ENCODE measurements at regions not wholly inside any gene's neighbourhood (a gene's known extent, or its start where the extent isn't known, plus 50 kb on each side); places are given as distances from the start of the nearest gene placed in this dataset.
"Not testable (repeated sequence)": the region's sequence is repeated elsewhere in the genome, so short reads cannot be mapped to it uniquely, and the experiment has no call there.

- Histone ChIP-seq H3K27me3 (ENCODE audit: insufficient read depth, low read length, poor library complexity, severe bottlenecking) (no peaks in the 10 kb centered on the region), H3K36me3 (ENCODE audit: insufficient read depth, low read length) (no peaks in the 10 kb centered on the region), H3K27ac (ENCODE audit: low read depth, low read length) (no peak overlapping the region), H3K4me1 (ENCODE audit: insufficient read depth, low read length) (no peaks in the 10 kb centered on the region), H3K9me3 (ENCODE audit: low read length) (no peaks in the 10 kb centered on the region), H3K4me3 (ENCODE audit: low read length) (no peak overlapping the region)
- no peak overlapping the region for H3K4me3 Mint-ChIP-seq
- DNase-seq: no peak
- no peaks in the 10 kb centered on the region for H3K27me3 Mint-ChIP-seq
- H3K27ac Mint-ChIP-seq: no peak overlapping the region
- H3K4me1 Mint-ChIP-seq: no peaks in the 10 kb centered on the region
- no peaks in the 10 kb centered on the region for H3K36me3 Mint-ChIP-seq
- ChIA-PET POLR2A (no interaction called here), CTCF (no interaction called here)
- peaks cover 3 to 17% (median 11%) of the 10 kb centered on the region in 5 donors for H3K9me3 Mint-ChIP-seq
Observed at GRCh38 chr18:66011916-66012315, 261.1 kb downstream of the CDH7 start.

GRCh38 chr18:66005831-66006588 is 255.2 kb downstream of the CDH7 start:
- Mint-ChIP-seq H3K27me3 (no peaks in the 10 kb centered on the region), H3K4me3 (no peak overlapping the region), H3K36me3 (no peaks in the 10 kb centered on the region), H3K4me1 (no peaks in the 10 kb centered on the region), H3K27ac (no peak overlapping the region), H3K9me3 (peaks cover 9 to 24% (median 16%) of the 10 kb centered on the region in 5 donors)
- Histone ChIP-seq H3K36me3 (ENCODE audit: insufficient read depth, low read length) (no peaks in the 10 kb centered on the region), H3K27ac (ENCODE audit: low read depth, low read length) (no peak overlapping the region), H3K27me3 (ENCODE audit: insufficient read depth, low read length, poor library complexity, severe bottlenecking) (no peaks in the 10 kb centered on the region), H3K4me1 (ENCODE audit: insufficient read depth, low read length) (no peaks in the 10 kb centered on the region), H3K9me3 (ENCODE audit: low read length) (no peaks in the 10 kb centered on the region), H3K4me3 (ENCODE audit: low read length) (no peak overlapping the region)
- CTCF ChIA-PET: no interaction called here
- POLR2A ChIA-PET: no interaction called here
- DNase-seq: no peak

DNA sequence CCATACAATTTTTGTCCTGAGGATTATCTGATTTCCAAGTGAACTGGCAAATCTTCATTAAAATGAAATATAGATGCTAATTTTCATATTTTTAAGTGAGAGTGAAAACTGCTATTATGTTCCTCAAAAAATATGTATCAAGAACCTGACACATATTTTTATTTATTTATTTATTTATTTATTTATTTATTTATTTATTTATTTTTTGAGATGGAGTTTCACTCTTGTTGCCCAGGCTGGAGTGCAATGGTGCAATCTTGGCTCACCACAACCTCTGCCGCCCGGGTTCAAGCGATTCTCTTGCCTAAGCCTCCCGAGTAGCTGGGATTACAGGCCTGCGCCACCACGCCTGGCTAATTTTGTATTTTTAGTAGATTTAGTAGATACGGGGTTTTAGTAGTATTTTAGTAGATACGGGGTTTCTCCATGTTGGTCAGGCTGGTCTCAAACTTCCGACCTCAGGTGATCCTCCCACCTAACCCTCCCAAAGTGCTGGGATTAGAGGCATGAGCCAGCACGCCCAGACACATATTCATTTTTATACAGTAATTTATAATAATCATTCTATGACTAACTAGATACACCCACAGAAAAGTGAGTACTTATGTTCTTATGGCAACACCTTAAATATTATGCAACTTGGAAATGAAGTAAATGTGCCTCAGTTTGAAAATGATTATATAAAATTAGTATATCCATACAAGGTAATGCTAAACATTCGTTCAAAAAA is 248.3 kb downstream of the CDH7 start:
- H3K36me3 Mint-ChIP-seq; H3K36me3 ChIP-seq (ENCODE audit: insufficient read depth, low read length); H3K4me1 Mint-ChIP-seq; H3K27ac Mint-ChIP-seq; H3K27me3 ChIP-seq (ENCODE audit: insufficient read depth, low read length, poor library complexity, severe bottlenecking); DNase-seq; CTCF ChIA-PET; H3K4me3 Mint-ChIP-seq; H3K9me3 ChIP-seq (ENCODE audit: low read length); POLR2A ChIA-PET; H3K27me3 Mint-ChIP-seq; H3K27ac ChIP-seq (ENCODE audit: low read depth, low read length); H3K4me3 ChIP-seq (ENCODE audit: low read length); H3K4me1 ChIP-seq (ENCODE audit: insufficient read depth, low read length): not testable (repeated sequence)
- peaks cover 6 to 16% (median 9%) of the 10 kb centered on the region in 5 donors for H3K9me3 Mint-ChIP-seq

DNA sequence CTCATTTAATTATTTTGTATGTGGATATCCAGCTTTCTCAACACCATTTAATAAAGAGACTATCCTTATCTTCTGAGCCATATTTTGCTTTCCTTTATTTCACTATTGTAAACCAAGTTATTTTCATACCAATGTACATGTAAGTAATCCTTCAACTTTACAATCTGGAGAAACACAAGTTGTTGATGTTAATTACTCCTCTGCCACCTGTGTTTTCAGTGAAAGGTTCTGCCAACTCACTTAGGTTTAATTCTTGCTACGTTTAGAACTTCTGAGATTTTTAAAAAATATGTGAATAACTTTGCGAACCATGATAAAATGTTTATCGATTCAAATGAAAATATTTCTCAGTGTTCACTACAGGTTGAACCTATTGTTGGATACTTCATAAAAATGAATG is 244.4 kb downstream of the CDH7 start:
- H3K4me1 ChIP-seq (ENCODE audit: insufficient read depth, low read length): no peaks in the 10 kb centered on the region
- Mint-ChIP-seq H3K4me3 (no peak overlapping the region), H3K36me3 (no peaks in the 10 kb centered on the region), H3K4me1 (no peaks in the 10 kb centered on the region), H3K27me3 (no peaks in the 10 kb centered on the region), H3K9me3 (peaks cover 0 to 15% (median 5%) of the 10 kb centered on the region in 5 donors), H3K27ac (no peak overlapping the region)
- H3K27me3 ChIP-seq (ENCODE audit: insufficient read depth, low read length, poor library complexity, severe bottlenecking): no peaks in the 10 kb centered on the region
- no peak overlapping the region for H3K27ac ChIP-seq (ENCODE audit: low read depth, low read length)
- CTCF ChIA-PET: no interaction called here
- H3K4me3 ChIP-seq (ENCODE audit: low read length): no peak overlapping the region
- H3K36me3 ChIP-seq (ENCODE audit: insufficient read depth, low read length): no peaks in the 10 kb centered on the region
- H3K9me3 ChIP-seq (ENCODE audit: low read length): no peaks in the 10 kb centered on the region
- POLR2A ChIA-PET: no interaction called here
- DNase-seq: no peak

DNA sequence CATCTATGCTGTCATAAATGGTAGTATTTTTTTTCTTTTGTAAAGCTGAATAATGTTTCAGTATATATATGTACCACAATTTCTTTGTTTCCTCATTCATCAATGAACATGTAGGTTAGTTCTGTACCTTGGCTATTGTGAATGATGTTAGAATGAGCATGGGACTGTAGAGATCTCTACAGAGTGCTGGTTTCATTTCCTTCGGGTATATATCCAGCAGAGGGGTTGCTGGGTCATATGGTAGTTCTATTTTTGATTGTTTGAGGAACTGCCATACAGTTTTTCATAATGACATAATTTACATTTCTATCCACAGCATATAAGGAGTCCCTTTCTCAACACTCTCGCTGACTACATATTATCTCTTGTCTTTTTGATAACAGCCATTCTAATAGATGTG is 243.5 kb downstream of the CDH7 start:
- Histone ChIP-seq H3K27me3 (ENCODE audit: insufficient read depth, low read length, poor library complexity, severe bottlenecking) (no peaks in the 10 kb centered on the region), H3K4me3 (ENCODE audit: low read length) (no peak overlapping the region), H3K36me3 (ENCODE audit: insufficient read depth, low read length) (no peaks in the 10 kb centered on the region), H3K27ac (ENCODE audit: low read depth, low read length) (no peak overlapping the region), H3K4me1 (ENCODE audit: insufficient read depth, low read length) (no peaks in the 10 kb centered on the region), H3K9me3 (ENCODE audit: low read length) (no peaks in the 10 kb centered on the region)
- ChIA-PET POLR2A (no interaction called here), CTCF (no interaction called here)
- Mint-ChIP-seq H3K27ac (no peak overlapping the region), H3K4me3 (no peak overlapping the region), H3K9me3 (peaks cover 2 to 15% (median 5%) of the 10 kb centered on the region in 5 donors), H3K27me3 (no peaks in the 10 kb centered on the region), H3K4me1 (no peaks in the 10 kb centered on the region), H3K36me3 (no peaks in the 10 kb centered on the region)
- no peak for DNase-seq

DNA sequence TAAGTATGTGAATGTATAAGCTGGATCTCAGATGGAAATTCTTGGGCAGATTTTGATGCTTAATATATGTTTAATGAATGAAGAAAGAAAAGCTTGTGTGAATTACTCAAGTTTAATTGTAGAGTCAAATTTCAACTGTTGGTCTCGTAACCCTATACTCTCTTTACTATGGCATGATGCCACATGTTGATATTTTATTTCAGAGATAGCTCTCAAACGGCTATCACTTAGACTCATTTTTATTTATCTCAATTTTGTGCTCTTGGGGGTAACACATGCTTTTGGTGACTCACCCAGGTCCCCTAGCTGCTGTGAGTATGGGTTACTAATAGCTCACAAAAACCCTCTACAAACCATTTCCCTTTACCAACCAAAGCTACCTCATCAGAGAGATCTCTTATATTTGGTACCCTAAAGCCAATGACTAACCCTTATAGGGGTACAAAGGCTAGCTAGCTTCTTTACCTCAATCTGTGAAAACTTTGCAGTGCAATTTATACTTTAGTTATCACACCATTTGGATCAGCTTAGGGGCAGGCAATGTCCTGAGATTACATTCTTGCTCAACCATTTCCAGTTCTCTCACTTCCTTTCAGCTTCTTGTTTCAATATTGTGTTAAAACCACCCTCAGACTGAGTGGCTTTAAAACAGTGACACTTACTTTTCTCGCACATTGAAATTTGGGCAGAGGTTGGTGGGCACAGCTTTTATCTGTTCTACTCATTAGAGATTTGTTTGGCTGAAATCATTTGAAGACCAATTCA is 240.3 kb downstream of the CDH7 start:
- ChIA-PET CTCF (no interaction called here), POLR2A (no interaction called here)
- H3K36me3 ChIP-seq (ENCODE audit: insufficient read depth, low read length): no peaks in the 10 kb centered on the region
- H3K27me3 Mint-ChIP-seq: no peaks in the 10 kb centered on the region
- H3K36me3 Mint-ChIP-seq: no peaks in the 10 kb centered on the region
- H3K27ac ChIP-seq (ENCODE audit: low read depth, low read length): no peak overlapping the region
- H3K9me3 Mint-ChIP-seq: peaks cover 3 to 22% (median 5%) of the 10 kb centered on the region in 5 donors
- H3K4me3 Mint-ChIP-seq: no peak overlapping the region
- DNase-seq: no peak
- no peaks in the 10 kb centered on the region for H3K27me3 ChIP-seq (ENCODE audit: insufficient read depth, low read length, poor library complexity, severe bottlenecking)
- H3K4me1 ChIP-seq (ENCODE audit: insufficient read depth, low read length): no peaks in the 10 kb centered on the region
- H3K4me3 ChIP-seq (ENCODE audit: low read length): no peak overlapping the region
- no peaks in the 10 kb centered on the region for H3K9me3 ChIP-seq (ENCODE audit: low read length)
- no peak overlapping the region for H3K27ac Mint-ChIP-seq
- H3K4me1 Mint-ChIP-seq: no peaks in the 10 kb centered on the region

DNA sequence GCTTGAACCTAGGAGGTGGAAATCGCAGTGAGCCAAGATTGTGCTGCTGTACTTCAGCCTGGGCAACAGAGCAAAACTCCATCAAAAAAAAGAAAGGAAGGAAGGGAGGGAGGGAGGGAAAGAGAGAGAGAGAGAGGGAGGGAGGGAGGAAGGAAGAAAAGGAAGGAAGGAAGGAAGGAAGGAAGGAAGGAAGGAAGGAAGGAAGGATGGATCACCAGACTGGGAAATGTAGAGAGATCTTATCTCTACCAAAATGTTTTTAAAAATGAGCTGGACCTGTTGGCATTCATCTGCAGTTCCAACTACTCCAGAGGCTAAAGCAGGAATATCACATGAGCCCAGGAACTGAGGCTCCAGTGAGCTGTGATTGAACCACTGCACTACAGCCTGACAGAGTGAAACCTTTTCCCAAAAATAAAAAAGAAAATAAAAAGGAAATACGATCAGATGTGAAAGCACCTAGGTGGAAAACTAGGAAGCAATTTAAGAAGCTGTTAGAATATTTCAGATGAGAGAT is 239.4 kb downstream of the CDH7 start:
- CTCF ChIA-PET: no interaction called here

DNA sequence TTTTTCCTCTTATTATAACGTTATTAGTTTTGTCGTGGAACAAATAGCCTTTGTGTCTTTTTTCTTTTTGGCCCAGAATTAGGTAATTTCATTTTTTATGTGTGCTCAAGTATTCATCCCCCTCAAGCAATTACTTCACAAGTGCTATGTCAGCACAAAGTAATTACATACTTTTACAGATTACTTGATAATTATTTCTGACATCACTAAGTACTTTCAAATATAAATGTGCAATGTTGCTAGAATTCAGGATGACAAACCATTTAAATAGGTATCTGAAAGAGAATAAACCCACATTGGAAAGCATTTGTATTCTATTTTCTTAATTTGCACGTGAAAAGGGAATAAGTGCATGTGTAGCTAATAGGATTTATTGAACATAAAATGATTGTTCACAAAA is 238.2 kb downstream of the CDH7 start:
- CTCF ChIA-PET: no interaction called here
- no peak overlapping the region for H3K27ac ChIP-seq (ENCODE audit: low read depth, low read length)
- H3K4me1 ChIP-seq (ENCODE audit: insufficient read depth, low read length): no peaks in the 10 kb centered on the region
- no peaks in the 10 kb centered on the region for H3K9me3 ChIP-seq (ENCODE audit: low read length)
- no peaks in the 10 kb centered on the region for H3K36me3 Mint-ChIP-seq
- no peaks in the 10 kb centered on the region for H3K36me3 ChIP-seq (ENCODE audit: insufficient read depth, low read length)
- POLR2A ChIA-PET: no interaction called here
- no peaks in the 10 kb centered on the region for H3K27me3 ChIP-seq (ENCODE audit: insufficient read depth, low read length, poor library complexity, severe bottlenecking)
- H3K9me3 Mint-ChIP-seq: peaks cover 3 to 22% (median 5%) of the 10 kb centered on the region in 5 donors
- no peak overlapping the region for H3K27ac Mint-ChIP-seq
- H3K27me3 Mint-ChIP-seq: no peaks in the 10 kb centered on the region
- H3K4me3 ChIP-seq (ENCODE audit: low read length): no peak overlapping the region
- no peaks in the 10 kb centered on the region for H3K4me1 Mint-ChIP-seq
- H3K4me3 Mint-ChIP-seq: no peak overlapping the region
- DNase-seq: no peak

More for the DNA sequence above, 239.4 kb downstream of the CDH7 start:
- Mint-ChIP-seq H3K36me3 (no peaks in the 10 kb centered on the region), H3K4me1 (no peaks in the 10 kb centered on the region), H3K9me3 (peaks cover 3 to 22% (median 5%) of the 10 kb centered on the region in 5 donors), H3K27me3 (no peaks in the 10 kb centered on the region), H3K4me3 (no peak overlapping the region), H3K27ac (no peak overlapping the region)
- POLR2A ChIA-PET: no interaction called here
- no peak for DNase-seq
- H3K36me3 ChIP-seq (ENCODE audit: insufficient read depth, low read length): no peaks in the 10 kb centered on the region
- H3K4me1 ChIP-seq (ENCODE audit: insufficient read depth, low read length): no peaks in the 10 kb centered on the region
- no peak overlapping the region for H3K27ac ChIP-seq (ENCODE audit: low read depth, low read length)
- no peaks in the 10 kb centered on the region for H3K27me3 ChIP-seq (ENCODE audit: insufficient read depth, low read length, poor library complexity, severe bottlenecking)
- no peak overlapping the region for H3K4me3 ChIP-seq (ENCODE audit: low read length)
- H3K9me3 ChIP-seq (ENCODE audit: low read length): no peaks in the 10 kb centered on the region
